ENCODE measurements at regions not wholly inside any gene's neighbourhood (a gene's known extent, or its start where the extent isn't known, plus 50 kb on each side); places are given as distances from the start of the nearest gene placed in this dataset.

GRCh38 chr2:118604371-118604770 is 243.1 kb downstream of the EN1 start:
- TF ChIP-seq CTCF (conservative IDR thresholded peaks at IDR 0.05; ENCODE audit: low read length) (no peak), EZH2phosphoT487 (IDR thresholded peaks at IDR 0.05; ENCODE audit: borderline replicate concordance) (no peak)
- H3K27me3 ChIP-seq (ENCODE audit: insufficient read depth, low read length, poor library complexity, severe bottlenecking), result no peaks in the 10 kb centered on the region
- no peaks in the 10 kb centered on the region for H3F3A ChIP-seq (ENCODE audit: low read depth)
- H3K4me2 ChIP-seq (ENCODE audit: low read depth, low read length, poor library complexity, severe bottlenecking), result no peak overlapping the region
- H3K4me1 ChIP-seq (ENCODE audit: insufficient read depth, low read length, poor library complexity, severe bottlenecking), result no peaks in the 10 kb centered on the region
- no peaks in the 10 kb centered on the region for H4K20me1 ChIP-seq (ENCODE audit: insufficient read depth, low read length, poor library complexity, severe bottlenecking)
- no peaks in the 10 kb centered on the region for H3K79me2 ChIP-seq (ENCODE audit: insufficient read depth, low read length)
- H3K36me3 ChIP-seq (ENCODE audit: insufficient read depth, low read length), result no peaks in the 10 kb centered on the region
- H3K4me3 ChIP-seq (ENCODE audit: low read length, poor library complexity, severe bottlenecking), result no peak overlapping the region
- H3K9me3 ChIP-seq (ENCODE audit: insufficient read depth, low read depth, low read length), result no peaks in the 10 kb centered on the region; the same call in 1 of the 2 replicates
- H2AFZ ChIP-seq (ENCODE audit: low read length), result no peak overlapping the region
- H3K9ac ChIP-seq (ENCODE audit: low read depth, low read length, poor library complexity, severe bottlenecking), result no peak overlapping the region
- no peaks in the 10 kb centered on the region for H3K9me2 ChIP-seq (replicated peaks; ENCODE audit: low read depth, low read length)

- no peaks in the 10 kb centered on the region for H3K79me2 ChIP-seq (ENCODE audit: insufficient read depth, low read length)
- no peaks in the 10 kb centered on the region for H3F3A ChIP-seq (ENCODE audit: low read depth)
- no peaks in the 10 kb centered on the region for H3K27me3 ChIP-seq (ENCODE audit: insufficient read depth, low read length, poor library complexity, severe bottlenecking)
- TF ChIP-seq CTCF (conservative IDR thresholded peaks at IDR 0.05; ENCODE audit: low read length) (no peak), EZH2phosphoT487 (IDR thresholded peaks at IDR 0.05; ENCODE audit: borderline replicate concordance) (no peak)
- no peak overlapping the region for H3K9ac ChIP-seq (ENCODE audit: low read depth, low read length, poor library complexity, severe bottlenecking)
- H3K36me3 ChIP-seq (ENCODE audit: insufficient read depth, low read length), result no peaks in the 10 kb centered on the region
- H2AFZ ChIP-seq (ENCODE audit: low read length), result no peak overlapping the region
- H3K9me3 ChIP-seq (ENCODE audit: insufficient read depth, low read depth, low read length), result no peaks in the 10 kb centered on the region
- H3K4me3 ChIP-seq (ENCODE audit: low read length, poor library complexity, severe bottlenecking), result no peak overlapping the region
- no peaks in the 10 kb centered on the region for H3K9me2 ChIP-seq (replicated peaks; ENCODE audit: low read depth, low read length)
- H3K4me2 ChIP-seq (ENCODE audit: low read depth, low read length, poor library complexity, severe bottlenecking), result no peak overlapping the region
- no peaks in the 10 kb centered on the region for H3K4me1 ChIP-seq (ENCODE audit: insufficient read depth, low read length, poor library complexity, severe bottlenecking)
- no peaks in the 10 kb centered on the region for H4K20me1 ChIP-seq (ENCODE audit: insufficient read depth, low read length, poor library complexity, severe bottlenecking)
These were observed 248.3 kb downstream of the EN1 start for GRCh38 chr2:118599141-118599540.

GRCh38 chr2:118596620-118597019 is 250.8 kb downstream of the EN1 start:
- H2AFZ ChIP-seq (ENCODE audit: low read length), result no peak overlapping the region
- no peaks in the 10 kb centered on the region for H3K9me2 ChIP-seq (replicated peaks; ENCODE audit: low read depth, low read length)
- H3F3A ChIP-seq (ENCODE audit: low read depth), result no peaks in the 10 kb centered on the region
- no peak overlapping the region for H3K9ac ChIP-seq (ENCODE audit: low read depth, low read length, poor library complexity, severe bottlenecking)
- H3K79me2 ChIP-seq (ENCODE audit: insufficient read depth, low read length), result no peaks in the 10 kb centered on the region
- TF ChIP-seq EZH2phosphoT487 (IDR thresholded peaks at IDR 0.05; ENCODE audit: borderline replicate concordance) (no peak), CTCF (conservative IDR thresholded peaks at IDR 0.05; ENCODE audit: low read length) (no peak)
- H3K4me2 ChIP-seq (ENCODE audit: low read depth, low read length, poor library complexity, severe bottlenecking), result no peak overlapping the region
- no peak overlapping the region for H3K4me3 ChIP-seq (ENCODE audit: low read length, poor library complexity, severe bottlenecking)
- H3K36me3 ChIP-seq (ENCODE audit: insufficient read depth, low read length), result no peaks in the 10 kb centered on the region
- H3K27me3 ChIP-seq (ENCODE audit: insufficient read depth, low read length, poor library complexity, severe bottlenecking), result no peaks in the 10 kb centered on the region
- H4K20me1 ChIP-seq (ENCODE audit: insufficient read depth, low read length, poor library complexity, severe bottlenecking), result no peaks in the 10 kb centered on the region
- H3K4me1 ChIP-seq (ENCODE audit: insufficient read depth, low read length, poor library complexity, severe bottlenecking), result no peaks in the 10 kb centered on the region
- no peaks in the 10 kb centered on the region for H3K9me3 ChIP-seq (ENCODE audit: insufficient read depth, low read depth, low read length)
